ENCODE measurements at regions not wholly inside any gene's neighbourhood (a gene's known extent, or its start where the extent isn't known, plus 50 kb on each side); places are given as distances from the start of the nearest gene placed in this dataset.

GRCh38 chr21:34271189-34271851, 92.5 kb upstream of the KCNE2 start:
- TF ChIP-seq CTCF (conservative IDR thresholded peaks at IDR 0.05): no peak
- no peak for TF ChIP-seq ZFX (IDR thresholded peaks at IDR 0.05)
